K562 (cell line): ENCODE measurements at regions not wholly inside any gene's neighbourhood (a gene's known extent, or its start where the extent isn't known, plus 50 kb on each side); places are given as distances from the start of the nearest gene placed in this dataset.

Experiments
- ATAC-seq: fragments of 200-7000 bp; cut with Tn5 transposase; 3 replicates; pipeline ENCODE4 v1.9.1; 2020; ENCODE audit warnings: moderate library complexity
- BruUV-seq: library from RNA; stranded (reverse); fragments of 400-500 nt; replicated peaks from 2 replicates; lab custom pipeline; 2021; lab: Mats Ljungman, UMichigan
- CTCF ChIA-PET: fragments of 300-600 bp; formaldehyde crosslinking; extraction: SDS; loops from one replicate; lab custom pipeline; 2021; ENCODE audit warnings: low intra/inter-chr PET ratio; lab: Yijun Ruan, JAX
- POLR2A ChIA-PET: fragments of 300-600, 350-650 bp; sonication (Branson Sonifier 250); formaldehyde crosslinking; extraction: SDS; loops from one replicate; lab custom pipeline; 2021; ENCODE audit warnings: antibody characterized with exemption, inconsistent platforms; lab: Yijun Ruan, JAX
- DNase-seq, 4 experiments: peaks; one replicate each; pipeline versions ENCODE4 v3.0.0 to v3.0.0-alpha.2; 2011 to 2018; ENCODE audit warnings: low spot score in 3 of 4, mixed read lengths in 3 of 4; ENCODE audit errors: extremely low read depth in 1 of 4
- FAIRE-seq: peaks from 2 replicates; lab custom pipeline; 2011; peaks lifted over from hg19 to GRCh38; lab: Jason Lieb, UNC
- H2AFZ ChIP-seq: 2 replicates; pipeline ENCODE4 v1.6.0; 2011; ENCODE audit warnings: low read depth, low read length, control low read depth, inconsistent platforms
- H3K27ac ChIP-seq: fragments of 200-600 bp; 3 replicates; pipeline ENCODE4 v1.8.0; 2011; ENCODE audit warnings: low read depth, mild to moderate bottlenecking, control low read depth, inconsistent platforms, low read length, moderate library complexity, mixed read lengths; ENCODE audit errors: extremely low read depth
- H3K27me3 ChIP-seq, 2 experiments: fragments of 300-600 bp in 1 of 2; 2 replicates in 1 of 2; 3 replicates in 1 of 2; pipeline versions ENCODE4 v1.6.0 to v1.8.0; 2011; ENCODE audit warnings: inconsistent platforms in 2 of 2, low read length in 2 of 2, mild to moderate bottlenecking in 1 of 2, mixed read lengths in 1 of 2, moderate library complexity in 1 of 2; ENCODE audit not compliant: control insufficient read depth in 2 of 2, insufficient read depth in 2 of 2
- H3K36me3 ChIP-seq: fragments of 300-600 bp; 3 replicates; pipeline ENCODE4 v1.8.0; 2011; ENCODE audit warnings: mild to moderate bottlenecking, low read length, inconsistent platforms; ENCODE audit not compliant: control insufficient read depth, insufficient read depth
- H3K4me1 ChIP-seq, 2 experiments: fragments of 200-600 bp in 1 of 2; replicated peaks in 1 of 2; 2 replicates in 1 of 2; 3 replicates in 1 of 2; pipeline versions ENCODE4 v1.5.1 to v1.8.0; 2011; ENCODE audit warnings: inconsistent platforms in 2 of 2, low read length in 2 of 2, mild to moderate bottlenecking in 1 of 2, mixed read lengths in 1 of 2, moderate library complexity in 1 of 2; ENCODE audit not compliant: control insufficient read depth in 2 of 2, insufficient read depth in 2 of 2
- H3K4me2 ChIP-seq: 2 replicates; pipeline ENCODE4 v1.6.1; 2011; ENCODE audit warnings: low read length, control low read depth, inconsistent platforms, mixed read lengths; ENCODE audit not compliant: insufficient read depth
- H3K4me3 ChIP-seq: fragments of 200-600 bp; sonication (generic), shearing (Covaris generic); 2 replicates; pipeline ENCODE4 v1.5.1; 2016; ENCODE audit warnings: control low read depth, inconsistent platforms
- H3K79me2 ChIP-seq: fragments of 200-600 bp; 3 replicates; pipeline ENCODE4 v1.8.0; 2011; ENCODE audit warnings: low read length, inconsistent platforms; ENCODE audit not compliant: control insufficient read depth, insufficient read depth
- H3K9ac ChIP-seq, 2 experiments: 2 replicates each; pipeline versions ENCODE4 v1.6.0 to v1.6.1; 2011; ENCODE audit warnings: low read depth in 2 of 2, low read length in 2 of 2, control low read depth in 1 of 2, inconsistent platforms in 1 of 2, mild to moderate bottlenecking in 1 of 2, mixed read lengths in 1 of 2; ENCODE audit not compliant: insufficient read depth in 1 of 2
- H3K9me1 ChIP-seq: one replicate; pipeline ENCODE4 v1.6.0; 2011; ENCODE audit warnings: inconsistent platforms, mild to moderate bottlenecking, low read length, moderate library complexity; ENCODE audit not compliant: control insufficient read depth, insufficient read depth
- H3K9me3 ChIP-seq: replicated peaks from 2 replicates; pipeline ENCODE4 v1.5.1; 2011; ENCODE audit warnings: low read depth, low read length, inconsistent platforms; ENCODE audit not compliant: control insufficient read depth, insufficient read depth
- H4K20me1 ChIP-seq: replicated peaks from 2 replicates; pipeline ENCODE4 v1.6.1; 2011; ENCODE audit warnings: low read length, inconsistent platforms, mixed read lengths; ENCODE audit not compliant: control insufficient read depth, insufficient read depth
- ATF1 ChIP-seq, 2 experiments: fragments of 450-650 bp in 1 of 2; IDR thresholded peaks; 2 replicates each; pipeline ENCODE4 v1.6.1; 2016; ENCODE audit warnings: missing compliant biosample characterization in 1 of 2, missing genetic modification characterization in 1 of 2
- CHD2 ChIP-seq: IDR thresholded peaks from 2 replicates; pipeline ENCODE4 v1.6.1; 2011; ENCODE audit warnings: low read depth, low read length
- CREM ChIP-seq: IDR thresholded peaks from 2 replicates; pipeline ENCODE4 v1.6.1; 2014; ENCODE audit warnings: antibody characterized with exemption, low read depth
- JUNB ChIP-seq: fragments of 450-650 bp; formaldehyde crosslinking; conservative IDR thresholded peaks from 2 replicates; pipeline ENCODE4 v1.4.0; 2020; ENCODE audit warnings: mild to moderate bottlenecking
- MECOM ChIP-seq: fragments of 250-450 bp; sonication (Bioruptor Pico); IDR thresholded peaks from 2 replicates; pipeline ENCODE4 v1.8.0; 2022; ENCODE audit warnings: inconsistent platforms
- MEF2A ChIP-seq: IDR thresholded peaks from 2 replicates; pipeline ENCODE4 v1.6.1; 2011; ENCODE audit warnings: low read depth, mild to moderate bottlenecking, low read length, moderate library complexity; ENCODE audit not compliant: control insufficient read depth
- RBM34 ChIP-seq: fragments of 200-400 bp; formaldehyde crosslinking; IDR thresholded peaks from 2 replicates; pipeline ENCODE4 v1.6.1; 2018; ENCODE audit warnings: low read length, borderline replicate concordance; ENCODE audit not compliant: insufficient read depth
- SMC3 ChIP-seq: conservative IDR thresholded peaks from 2 replicates; pipeline ENCODE4 v1.6.1; 2011; ENCODE audit warnings: low read depth, low read length, improper control_type of control experiment; ENCODE audit not compliant: insufficient read depth
- SNIP1 ChIP-seq: fragments of 450-650 bp; IDR thresholded peaks from 2 replicates; pipeline ENCODE4 v1.7.1; 2017; ENCODE audit warnings: low read depth, mild to moderate bottlenecking
- SNRNP70 ChIP-seq: fragments of 200-400 bp; formaldehyde crosslinking; optimal IDR thresholded peaks from 2 replicates; pipeline ENCODE3; 2017; ENCODE audit warnings: low read depth, low read length
- STAG1 ChIP-seq: sonication (generic); formaldehyde crosslinking; IDR thresholded peaks from 2 replicates; pipeline ENCODE4 v1.5.0; 2020; ENCODE audit warnings: missing genetic modification reagents, borderline replicate concordance
- TEAD4 ChIP-seq, 2 experiments: sonication (generic) in 1 of 2; formaldehyde crosslinking in 1 of 2; IDR thresholded peaks; 2 replicates each; pipeline versions ENCODE4 v1.6.1 to v1.8.0; 2012 to 2022; ENCODE audit warnings: borderline replicate concordance in 1 of 2, inconsistent platforms in 1 of 2, low read length in 1 of 2, mild to moderate bottlenecking in 1 of 2, missing genetic modification reagents in 1 of 2
- THRA ChIP-seq: fragments of 450-650 bp; IDR thresholded peaks from 2 replicates; pipeline ENCODE4 v1.6.1; 2017; ENCODE audit warnings: mild to moderate bottlenecking, moderate library complexity
- TOE1 ChIP-seq, 2 experiments: fragments of 450-650 bp in 1 of 2; sonication (generic) in 1 of 2; formaldehyde crosslinking in 1 of 2; IDR thresholded peaks; 2 replicates each; pipeline versions ENCODE4 v1.7.1 to v1.8.0; 2016 to 2022; ENCODE audit warnings: borderline replicate concordance in 2 of 2, mild to moderate bottlenecking in 2 of 2, antibody characterized with exemption in 1 of 2, inconsistent platforms in 1 of 2, low read depth in 1 of 2, missing genetic modification reagents in 1 of 2, moderate library complexity in 1 of 2
- TSC22D4 ChIP-seq: fragments of 450-650 bp; IDR thresholded peaks from 2 replicates; pipeline ENCODE4 v1.6.1; 2016; ENCODE audit warnings: missing genetic modification characterization, missing biosample characterization, control low read depth
- ZBTB11 ChIP-seq, 3 experiments: fragments of 200-800 bp in 1 of 3; fragments of 250-450 bp in 1 of 3; fragments of 450-650 bp in 1 of 3; sonication (Bioruptor Pico) in 1 of 3; sonication (Bioruptor generic) in 1 of 3; formaldehyde crosslinking in 1 of 3; IDR thresholded peaks; 2 replicates each; pipeline versions ENCODE4 v1.6.1 to v1.8.0; 2016 to 2022; ENCODE audit warnings: mild to moderate bottlenecking in 2 of 3, missing genetic modification characterization in 2 of 3, missing compliant biosample characterization in 1 of 3, moderate library complexity in 1 of 3
- ZNF408 ChIP-seq: fragments of 250-450 bp; sonication (Bioruptor Pico); IDR thresholded peaks from 2 replicates; pipeline ENCODE4 v1.4.0; 2020; ENCODE audit warnings: low read depth, mild to moderate bottlenecking, moderate library complexity
- ZNF780A ChIP-seq: fragments of 250-450 bp; sonication (Bioruptor Pico); IDR thresholded peaks from 2 replicates; pipeline ENCODE4 v1.5.0; 2021; ENCODE audit warnings: mild to moderate bottlenecking
- ZNF830 ChIP-seq: fragments of 250-450 bp; sonication (Bioruptor Pico); IDR thresholded peaks from 2 replicates; pipeline ENCODE4 v1.5.0; 2021; ENCODE audit warnings: mild to moderate bottlenecking
- WGBS: fragments of 100-300 bp; shearing (Covaris generic); methylation state at CpG from one replicate; pipeline ENCODE4 v1.1.6; 2016; ENCODE audit warnings: low coverage, mixed read lengths; ENCODE audit not compliant: insufficient coverage; ENCODE audit errors: missing lambda C conversion rate; 5-methylcytosine and 5-hydroxymethylcytosine counted together
- in situ Hi-C: fragments of 300-500 bp; cut with MboI; formaldehyde crosslinking; loops from 4 replicates; pipeline ENCODE4 v1.15.0; 2018; ENCODE audit warnings: inconsistent platforms, mixed read lengths
- intact Hi-C: fragments of 100-400 bp; cut with micrococcal nuclease; formaldehyde crosslinking; loops from 2 replicates; pipeline ENCODE4 v1.14.2; 2022

GRCh38 chr18:78825168-78825567 is 154.4 kb upstream of the SALL3 start:
- no peaks in the 10 kb centered on the region for H3K36me3 ChIP-seq
- WGBS, result 3% methylated on average over 5 of the region's 6 CpGs
- H3K9me1 ChIP-seq, result no peaks in the 10 kb centered on the region
- H2AFZ ChIP-seq, result no peak overlapping the region
- no peaks in the 10 kb centered on the region for H3K9me3 ChIP-seq
- H3K79me2 ChIP-seq, result no peaks in the 10 kb centered on the region
- no peak for FAIRE-seq
- no peak overlapping the region for H3K9ac ChIP-seq
- intact Hi-C loops, result no loop called here
- H3K4me3 ChIP-seq, result no peak overlapping the region
- H3K27me3 ChIP-seq, result peaks cover 8 to 41% of the 10 kb centered on the region in 2 experiments; a peak in 4 of 5 replicates
- H3K27ac ChIP-seq, result no peak overlapping the region
- BruUV-seq, result no TSS peak
- no peaks in the 10 kb centered on the region for H3K4me1 ChIP-seq
- CTCF ChIA-PET, result no interaction called here
- no peak for DNase-seq
- POLR2A ChIA-PET, result interaction anchor here (0.6 kb wide), 1 partner anchor 106 kb away, joined by 3 read pairs; no protein-coding TSS in a partner anchor
- no peak for ATAC-seq
- no peak overlapping the region for H3K4me2 ChIP-seq
- H4K20me1 ChIP-seq, result no peaks in the 10 kb centered on the region; the same call in 1 of the 2 replicates
- in situ Hi-C loops, result no loop called here
- TF ChIP-seq ZNF830 (CRISPR knock-in tag) (no peak), CHD2 (no peak), TEAD4 (IDR thresholded peaks at IDR 0.05; ENCODE audit: low read length) (no peak), TEAD4 (CRISPR knock-in tag; IDR thresholded peaks at IDR 0.05; ENCODE audit: borderline replicate concordance) (no peak), THRA (no peak), SMC3 (no peak), JUNB (CRISPR knock-in tag) (no peak), SNIP1 (no peak), MEF2A (no peak), SNRNP70 (no peak), RBM34 (no peak), CREM (no peak), MECOM (CRISPR knock-in tag) (no peak), TSC22D4 (no peak), TOE1 (IDR thresholded peaks at IDR 0.05; ENCODE audit: borderline replicate concordance) (no peak), TOE1 (CRISPR knock-in tag; IDR thresholded peaks at IDR 0.05; ENCODE audit: borderline replicate concordance, low read depth) (no peak), ATF1 (CRISPR knock-in tag; IDR thresholded peaks at IDR 0.05) (no peak), ATF1 (tag; IDR thresholded peaks at IDR 0.05) (no peak), ZBTB11 (CRISPR knock-in tag; IDR thresholded peaks at IDR 0.05) (no peak), STAG1 (no peak), ZNF780A (no peak), ZNF408 (no peak)
